OCI-LY1 (cell line): ENCODE measurements at regions not wholly inside any gene's neighbourhood (a gene's known extent, or its start where the extent isn't known, plus 50 kb on each side); places are given as distances from the start of the nearest gene placed in this dataset.

ENCODE experiments used
- H2AFZ ChIP-seq: fragments of 200-600 bp; sonication (generic), shearing (Covaris generic); 2 replicates; pipeline ENCODE4 v1.6.0; 2014; ENCODE audit warnings: antibody characterized with exemption, mild to moderate bottlenecking, low read length
- H3F3A ChIP-seq: fragments of 200-600 bp; sonication (generic), shearing (Covaris generic); 2 replicates; pipeline ENCODE4 v1.6.0; 2014; ENCODE audit warnings: mild to moderate bottlenecking, antibody characterized with exemption, low read length, moderate library complexity; ENCODE audit not compliant: insufficient read depth
- H3K27ac ChIP-seq: fragments of 200-600 bp; sonication (generic); 2 replicates; pipeline ENCODE4 v1.5.1; 2014; ENCODE audit warnings: low read length, mixed run types, mild to moderate bottlenecking, low read depth; ENCODE audit not compliant: poor library complexity, severe bottlenecking
- H3K27me3 ChIP-seq: fragments of 200-600 bp; sonication (generic); 2 replicates; pipeline ENCODE4 v1.6.0; 2014; ENCODE audit warnings: antibody characterized with exemption, mild to moderate bottlenecking, low read length, moderate library complexity; ENCODE audit not compliant: insufficient read depth
- H3K36me3 ChIP-seq: fragments of 200-600 bp; sonication (generic); 2 replicates; pipeline ENCODE4 v1.6.1; 2014; ENCODE audit warnings: mild to moderate bottlenecking, antibody characterized with exemption, low read length, moderate library complexity, mixed read lengths; ENCODE audit not compliant: insufficient read depth
- H3K4me1 ChIP-seq: fragments of 200-600 bp; sonication (generic); 2 replicates; pipeline ENCODE4 v1.5.1; 2014; ENCODE audit warnings: mild to moderate bottlenecking, low read length, moderate library complexity; ENCODE audit not compliant: insufficient read depth, severe bottlenecking
- H3K4me2 ChIP-seq: fragments of 200-600 bp; sonication (generic), shearing (Covaris generic); 2 replicates; pipeline ENCODE4 v1.6.1; 2014; ENCODE audit warnings: low read length
- H3K4me3 ChIP-seq: fragments of 200-600 bp; sonication (generic); 2 replicates; pipeline ENCODE4 v1.5.1; 2014; ENCODE audit warnings: low read length, low read depth, mild to moderate bottlenecking, mixed read lengths; ENCODE audit not compliant: poor library complexity, severe bottlenecking
- H3K79me2 ChIP-seq: fragments of 200-600 bp; shearing (Covaris generic); 2 replicates; pipeline ENCODE4 v1.6.1; 2016; ENCODE audit warnings: mixed run types, low read length, mixed read lengths; ENCODE audit not compliant: insufficient read depth
- H3K9ac ChIP-seq: fragments of 200-600 bp; sonication (generic), shearing (Covaris generic); 2 replicates; pipeline ENCODE4 v1.6.1; 2014; ENCODE audit warnings: mild to moderate bottlenecking, low read length, mixed read lengths
- H3K9me2 ChIP-seq: fragments of 200-600 bp; sonication (generic), shearing (Covaris generic); 2 replicates; pipeline ENCODE4 v1.6.1; 2014; ENCODE audit warnings: low read depth, mild to moderate bottlenecking, low read length, mixed read lengths
- H3K9me3 ChIP-seq: fragments of 200-600 bp; shearing (Covaris generic); 2 replicates; pipeline ENCODE4 v1.6.1; 2014; ENCODE audit warnings: low read length, mixed read lengths
- H4K20me1 ChIP-seq: fragments of 200-600 bp; sonication (generic), shearing (Covaris generic); 2 replicates; pipeline ENCODE4 v1.6.0; 2016; ENCODE audit warnings: mild to moderate bottlenecking, low read length; ENCODE audit not compliant: insufficient read depth
- EZH2 ChIP-seq: fragments of 200-600 bp; sonication (generic), shearing (Covaris generic); IDR thresholded peaks from 2 replicates; pipeline ENCODE4 v1.8.0; 2017; ENCODE audit warnings: borderline replicate concordance, mixed run types, mild to moderate bottlenecking, antibody characterized with exemption, low read length, moderate library complexity, mixed read lengths
- TF ChIP-seq, protein P1 (sequence below): fragments of 200-600 bp; sonication (generic), shearing (Covaris generic); IDR thresholded peaks from 2 replicates; pipeline ENCODE4 v1.5.1; 2017; ENCODE audit warnings: mild to moderate bottlenecking, antibody characterized with exemption, low read length, moderate library complexity, mixed read lengths

DNA sequence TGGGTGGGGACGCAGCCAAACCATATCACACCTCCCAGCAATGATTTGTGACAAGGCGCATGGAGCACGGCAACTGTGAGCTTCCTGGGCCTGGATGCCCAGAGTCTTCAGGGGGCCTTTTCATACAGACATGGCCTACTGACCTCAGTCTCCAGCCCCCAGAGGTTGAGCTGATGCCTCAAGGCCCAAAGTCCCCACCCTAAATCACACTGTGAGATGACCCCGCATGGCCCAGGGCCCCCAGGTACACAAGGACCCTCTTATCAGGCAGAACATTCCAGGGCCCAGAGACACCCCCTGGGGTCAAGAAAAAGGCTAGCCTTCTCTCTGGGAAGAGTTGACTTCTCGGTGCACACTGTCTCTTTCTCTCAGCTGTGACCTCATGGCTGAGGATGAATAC, 179.7 kb upstream of the C1orf174 start:
- Histone ChIP-seq H4K20me1 (no peaks in the 10 kb centered on the region), H3K4me3 (no peak overlapping the region), H3K27me3 (no peaks in the 10 kb centered on the region; the same call in 1 of the 2 replicates), H3K9ac (no peak overlapping the region), H3K4me1 (no peaks in the 10 kb centered on the region), H2AFZ (no peak overlapping the region), H3K4me2 (no peak overlapping the region), H3K9me2 (no peaks in the 10 kb centered on the region), H3K9me3 (peaks cover 4% of the 10 kb centered on the region; the same call in 1 of the 2 replicates), H3K79me2 (no peaks in the 10 kb centered on the region), H3K36me3 (no peaks in the 10 kb centered on the region; the same call in 1 of the 2 replicates), H3K27ac (no peak overlapping the region), H3F3A (no peaks in the 10 kb centered on the region)
- TF ChIP-seq, protein P1, sequence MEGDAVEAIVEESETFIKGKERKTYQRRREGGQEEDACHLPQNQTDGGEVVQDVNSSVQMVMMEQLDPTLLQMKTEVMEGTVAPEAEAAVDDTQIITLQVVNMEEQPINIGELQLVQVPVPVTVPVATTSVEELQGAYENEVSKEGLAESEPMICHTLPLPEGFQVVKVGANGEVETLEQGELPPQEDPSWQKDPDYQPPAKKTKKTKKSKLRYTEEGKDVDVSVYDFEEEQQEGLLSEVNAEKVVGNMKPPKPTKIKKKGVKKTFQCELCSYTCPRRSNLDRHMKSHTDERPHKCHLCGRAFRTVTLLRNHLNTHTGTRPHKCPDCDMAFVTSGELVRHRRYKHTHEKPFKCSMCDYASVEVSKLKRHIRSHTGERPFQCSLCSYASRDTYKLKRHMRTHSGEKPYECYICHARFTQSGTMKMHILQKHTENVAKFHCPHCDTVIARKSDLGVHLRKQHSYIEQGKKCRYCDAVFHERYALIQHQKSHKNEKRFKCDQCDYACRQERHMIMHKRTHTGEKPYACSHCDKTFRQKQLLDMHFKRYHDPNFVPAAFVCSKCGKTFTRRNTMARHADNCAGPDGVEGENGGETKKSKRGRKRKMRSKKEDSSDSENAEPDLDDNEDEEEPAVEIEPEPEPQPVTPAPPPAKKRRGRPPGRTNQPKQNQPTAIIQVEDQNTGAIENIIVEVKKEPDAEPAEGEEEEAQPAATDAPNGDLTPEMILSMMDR = no peak
- no peak for TF ChIP-seq EZH2

DNA sequence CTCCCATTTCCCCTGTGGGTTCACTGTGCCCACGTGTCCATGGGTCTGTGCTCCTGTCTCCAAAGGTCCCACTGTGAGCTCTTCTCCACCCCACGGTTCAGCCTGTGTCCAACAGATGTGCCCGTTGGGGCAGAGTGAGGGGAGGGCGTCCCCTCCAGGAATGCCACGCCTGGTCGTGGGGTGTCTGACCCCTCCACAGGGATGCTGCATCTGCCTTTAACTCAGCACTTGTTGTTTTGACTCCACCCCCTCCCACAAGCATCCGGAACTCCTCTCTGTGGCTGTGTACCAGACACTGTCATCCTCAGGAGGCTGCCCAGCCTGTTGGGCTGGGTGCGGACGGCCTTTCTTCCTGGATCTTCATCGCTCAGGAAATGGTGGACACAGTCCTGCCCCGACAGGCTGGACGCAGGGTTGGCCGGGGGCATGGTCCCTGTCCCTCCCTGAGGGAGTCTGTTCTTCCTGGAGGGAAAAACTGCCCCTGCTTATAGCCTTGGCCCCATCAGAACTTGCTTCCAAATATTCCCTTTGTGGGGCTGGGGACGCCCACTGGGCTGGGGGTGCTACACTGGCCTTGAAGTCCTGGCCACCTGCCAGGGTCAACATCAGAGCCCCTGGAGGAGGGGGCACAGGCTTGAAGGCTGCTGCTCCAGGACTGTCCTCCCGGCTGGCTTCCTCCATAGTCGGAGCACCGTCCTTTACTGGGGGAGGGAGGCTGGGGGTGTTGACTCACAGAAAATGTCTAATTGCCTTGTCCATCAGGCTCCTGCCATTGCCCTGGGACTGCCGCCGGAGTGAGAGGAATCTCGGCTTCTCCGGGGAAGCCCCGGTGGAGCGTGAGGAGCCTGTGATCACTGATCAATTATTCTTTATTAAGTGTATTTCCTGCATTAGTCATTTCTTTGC, 182.0 kb upstream of the C1orf174 start:
- TF ChIP-seq, protein P1 = no peak
- no peak for TF ChIP-seq EZH2
- H3K4me2 ChIP-seq = no peak overlapping the region
- H3K27me3 ChIP-seq = no peaks in the 10 kb centered on the region; the same call in 1 of the 2 replicates

GRCh38 chr1:4083231-4084047, 183.4 kb upstream of the C1orf174 start:
- H3K9ac ChIP-seq = no peak overlapping the region
- no peak for TF ChIP-seq EZH2
- TF ChIP-seq, protein P1 = no peak
- no peaks in the 10 kb centered on the region; the same call in 1 of the 2 replicates for H3K27me3 ChIP-seq
- no peaks in the 10 kb centered on the region for H3K9me2 ChIP-seq
- H3F3A ChIP-seq = no peaks in the 10 kb centered on the region
- H3K27ac ChIP-seq = no peak overlapping the region
- no peaks in the 10 kb centered on the region for H3K4me1 ChIP-seq
- H4K20me1 ChIP-seq = no peaks in the 10 kb centered on the region
- no peaks in the 10 kb centered on the region for H3K79me2 ChIP-seq
- H3K4me3 ChIP-seq = no peak overlapping the region
- no peak overlapping the region for H2AFZ ChIP-seq
- H3K36me3 ChIP-seq = no peaks in the 10 kb centered on the region; the same call in 1 of the 2 replicates
- peaks cover 4% of the 10 kb centered on the region; the same call in 1 of the 2 replicates for H3K9me3 ChIP-seq
- no peak overlapping the region for H3K4me2 ChIP-seq

More for the DNA sequence above, 182.0 kb upstream of the C1orf174 start:
- Histone ChIP-seq H3K9me2 (no peaks in the 10 kb centered on the region), H3K9me3 (peaks cover 4% of the 10 kb centered on the region; the same call in 1 of the 2 replicates), H3K27ac (no peak overlapping the region), H3K4me3 (no peak overlapping the region), H2AFZ (no peak overlapping the region), H3K79me2 (no peaks in the 10 kb centered on the region), H3K4me1 (no peaks in the 10 kb centered on the region), H4K20me1 (no peaks in the 10 kb centered on the region), H3F3A (no peaks in the 10 kb centered on the region), H3K36me3 (no peaks in the 10 kb centered on the region; the same call in 1 of the 2 replicates), H3K9ac (no peak overlapping the region)
